Vagina (tissue), 2 donors: ENCODE measurements at regions not wholly inside any gene's neighbourhood (a gene's known extent, or its start where the extent isn't known, plus 50 kb on each side); places are given as distances from the start of the nearest gene placed in this dataset.

Experiments used
- DNase-seq, 2 donors: peaks; one replicate each; pipeline ENCODE4 v3.0.0-alpha.2; 2017; ENCODE audit errors: extremely low spot score in 2 of 2
- H3K27ac ChIP-seq: fragments of 200-600 bp; sonication (generic); one replicate; pipeline ENCODE4 v1.5.1; 2019
- H3K27me3 ChIP-seq: fragments of 200-600 bp; sonication (generic); one replicate; pipeline ENCODE4 v1.5.1; 2019
- H3K36me3 ChIP-seq, 2 donors: fragments of 200-600 bp; sonication (generic); one replicate each; pipeline ENCODE4 v1.5.1; 2017 to 2019
- H3K4me1 ChIP-seq: fragments of 200-600 bp; sonication (generic); one replicate; pipeline ENCODE4 v1.5.1; 2019
- H3K4me3 ChIP-seq, 2 donors: fragments of 200-600 bp; sonication (generic); 1 replicate in 1 of 2; 2 replicates in 1 of 2; pipeline ENCODE4 v1.5.1; 2016 to 2019
- H3K9me3 ChIP-seq: fragments of 200-600 bp; sonication (generic); one replicate; pipeline ENCODE4 v1.5.1; 2019
- POLR2A ChIP-seq, 2 donors: fragments of 450-650 bp; IDR thresholded peaks; one replicate each; pipeline ENCODE4 v1.6.1; 2017; ENCODE audit warnings: antibody characterized with exemption in 2 of 2, mild to moderate bottlenecking in 2 of 2, moderate library complexity in 2 of 2
- POLR2AphosphoS5 ChIP-seq, 2 donors: sonication (generic); formaldehyde crosslinking; IDR thresholded peaks; one replicate each; pipeline ENCODE4 v1.9.0; 2017; ENCODE audit warnings: antibody characterized with exemption in 2 of 2, mild to moderate bottlenecking in 2 of 2, low read depth in 1 of 2; ENCODE audit not compliant: insufficient read depth in 1 of 2
- intact Hi-C: fragments of 100-400 bp; cut with DNase I; formaldehyde crosslinking; loops from one replicate; pipeline ENCODE4 v1.15.1; 2023
- TF ChIP-seq, protein P1 (sequence below), 3 experiments: fragments of 450-650 bp in 2 of 3; fragments of 200-600 bp in 1 of 3; sonication (generic) in 1 of 3; IDR thresholded peaks; one replicate each; pipeline ENCODE4 v1.5.1; 2017 to 2019; ENCODE audit warnings: antibody characterized with exemption in 3 of 3, mild to moderate bottlenecking in 2 of 3, moderate library complexity in 2 of 3

DNA sequence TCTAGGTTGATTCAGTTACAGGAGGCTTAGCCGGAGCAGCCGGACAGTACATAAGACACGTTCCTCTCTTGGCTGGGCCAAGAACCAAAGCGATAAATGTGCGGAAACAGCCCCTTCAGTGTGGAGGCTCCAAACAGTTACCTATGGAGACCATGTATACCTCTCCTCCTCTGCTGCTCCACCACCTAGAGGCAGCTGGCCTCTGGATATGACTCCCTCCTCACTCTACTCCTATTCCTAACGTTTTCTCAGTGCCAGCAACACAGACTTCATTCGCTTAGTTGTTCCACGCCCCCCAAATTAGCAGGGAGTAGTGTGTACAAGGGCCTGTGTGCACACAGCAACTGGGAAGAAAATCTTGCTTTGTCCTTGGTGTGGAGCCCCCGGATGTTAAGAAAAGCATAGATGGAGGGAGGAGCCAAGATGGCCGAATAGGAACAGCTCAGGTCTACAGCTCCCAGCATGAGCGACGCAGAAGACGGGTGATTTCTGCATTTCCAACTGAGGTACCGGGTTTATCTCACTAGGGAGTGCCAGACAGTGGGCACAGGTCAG, 362.3 kb upstream of the KIRREL3 start:
- TF ChIP-seq, protein P1, sequence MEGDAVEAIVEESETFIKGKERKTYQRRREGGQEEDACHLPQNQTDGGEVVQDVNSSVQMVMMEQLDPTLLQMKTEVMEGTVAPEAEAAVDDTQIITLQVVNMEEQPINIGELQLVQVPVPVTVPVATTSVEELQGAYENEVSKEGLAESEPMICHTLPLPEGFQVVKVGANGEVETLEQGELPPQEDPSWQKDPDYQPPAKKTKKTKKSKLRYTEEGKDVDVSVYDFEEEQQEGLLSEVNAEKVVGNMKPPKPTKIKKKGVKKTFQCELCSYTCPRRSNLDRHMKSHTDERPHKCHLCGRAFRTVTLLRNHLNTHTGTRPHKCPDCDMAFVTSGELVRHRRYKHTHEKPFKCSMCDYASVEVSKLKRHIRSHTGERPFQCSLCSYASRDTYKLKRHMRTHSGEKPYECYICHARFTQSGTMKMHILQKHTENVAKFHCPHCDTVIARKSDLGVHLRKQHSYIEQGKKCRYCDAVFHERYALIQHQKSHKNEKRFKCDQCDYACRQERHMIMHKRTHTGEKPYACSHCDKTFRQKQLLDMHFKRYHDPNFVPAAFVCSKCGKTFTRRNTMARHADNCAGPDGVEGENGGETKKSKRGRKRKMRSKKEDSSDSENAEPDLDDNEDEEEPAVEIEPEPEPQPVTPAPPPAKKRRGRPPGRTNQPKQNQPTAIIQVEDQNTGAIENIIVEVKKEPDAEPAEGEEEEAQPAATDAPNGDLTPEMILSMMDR (IDR thresholded peaks at IDR 0.05): no peak
- TF ChIP-seq POLR2AphosphoS5 (IDR thresholded peaks at IDR 0.05; ENCODE audit: insufficient read depth in 1 of 2, low read depth in 1 of 2): no peak
- TF ChIP-seq POLR2A (IDR thresholded peaks at IDR 0.05): no peak
- DNase-seq: no peak
- H3K9me3 ChIP-seq: no peaks in the 10 kb centered on the region
- H3K4me1 ChIP-seq: no peaks in the 10 kb centered on the region
- no peaks in the 10 kb centered on the region for H3K27me3 ChIP-seq
- intact Hi-C loops: no loop called here
- H3K4me3 ChIP-seq: no peak overlapping the region
- H3K36me3 ChIP-seq: no peaks in the 10 kb centered on the region
- H3K27ac ChIP-seq: no peak overlapping the region

DNA sequence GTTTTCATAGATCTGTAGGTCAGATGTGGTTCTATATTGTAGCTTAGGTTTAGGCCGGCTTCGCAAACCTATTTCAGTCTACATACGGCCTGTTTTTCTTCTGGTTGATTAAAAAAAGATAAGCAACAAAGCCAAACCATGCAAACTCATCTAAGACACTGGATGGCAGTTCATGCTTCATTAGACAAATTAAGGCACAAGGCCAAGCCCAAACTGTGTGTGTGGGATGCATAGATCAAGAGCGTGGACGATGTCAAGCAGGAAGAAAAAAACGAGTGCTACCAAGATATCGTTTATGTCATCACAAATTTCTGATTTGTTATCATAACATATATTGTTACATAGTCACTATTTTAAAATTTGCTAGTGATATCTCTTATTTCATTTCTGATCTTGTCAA, 357.6 kb upstream of the KIRREL3 start:
- no peak for TF ChIP-seq POLR2AphosphoS5 (IDR thresholded peaks at IDR 0.05; ENCODE audit: insufficient read depth in 1 of 2, low read depth in 1 of 2)
- TF ChIP-seq POLR2A (IDR thresholded peaks at IDR 0.05): no peak
- TF ChIP-seq, protein P1 (IDR thresholded peaks at IDR 0.05): no peak
- H3K36me3 ChIP-seq: no peaks in the 10 kb centered on the region
- no peaks in the 10 kb centered on the region for H3K4me1 ChIP-seq
- no peak overlapping the region for H3K27ac ChIP-seq
- no peak for DNase-seq
- intact Hi-C loops: no loop called here
- H3K27me3 ChIP-seq: no peaks in the 10 kb centered on the region
- no peak overlapping the region for H3K4me3 ChIP-seq
- no peaks in the 10 kb centered on the region for H3K9me3 ChIP-seq

DNA sequence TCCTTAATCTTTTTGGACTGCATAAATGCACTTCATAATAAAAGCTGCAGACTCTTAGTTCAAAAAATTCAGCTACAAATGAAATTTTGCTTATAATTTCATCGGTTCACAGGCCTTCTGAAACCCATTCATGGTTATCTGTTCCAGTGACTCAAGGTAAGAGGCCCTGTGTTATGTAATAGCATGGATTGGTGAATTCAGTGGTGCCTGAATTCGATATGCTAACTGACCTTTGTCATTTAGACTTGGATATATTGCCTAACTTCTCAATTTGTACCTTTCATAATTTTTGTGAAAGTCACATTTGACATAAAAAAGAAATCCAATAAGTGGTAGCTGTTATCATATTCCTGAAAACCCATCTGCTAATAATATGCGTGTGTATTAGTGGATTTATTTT, 349.9 kb upstream of the KIRREL3 start:
- no peaks in the 10 kb centered on the region for H3K36me3 ChIP-seq
- no peaks in the 10 kb centered on the region for H3K4me1 ChIP-seq
- TF ChIP-seq, protein P1 (IDR thresholded peaks at IDR 0.05): no peak
- TF ChIP-seq POLR2AphosphoS5 (IDR thresholded peaks at IDR 0.05; ENCODE audit: insufficient read depth in 1 of 2, low read depth in 1 of 2) (no peak), POLR2A (IDR thresholded peaks at IDR 0.05) (no peak)
- no peak overlapping the region for H3K4me3 ChIP-seq
- intact Hi-C loops: loop anchor here (1.0 kb wide), 1 partner anchor 19 kb away; no protein-coding TSS in a partner anchor
- H3K27ac ChIP-seq: no peak overlapping the region
- no peaks in the 10 kb centered on the region for H3K27me3 ChIP-seq
- no peak for DNase-seq
- no peaks in the 10 kb centered on the region for H3K9me3 ChIP-seq

DNA sequence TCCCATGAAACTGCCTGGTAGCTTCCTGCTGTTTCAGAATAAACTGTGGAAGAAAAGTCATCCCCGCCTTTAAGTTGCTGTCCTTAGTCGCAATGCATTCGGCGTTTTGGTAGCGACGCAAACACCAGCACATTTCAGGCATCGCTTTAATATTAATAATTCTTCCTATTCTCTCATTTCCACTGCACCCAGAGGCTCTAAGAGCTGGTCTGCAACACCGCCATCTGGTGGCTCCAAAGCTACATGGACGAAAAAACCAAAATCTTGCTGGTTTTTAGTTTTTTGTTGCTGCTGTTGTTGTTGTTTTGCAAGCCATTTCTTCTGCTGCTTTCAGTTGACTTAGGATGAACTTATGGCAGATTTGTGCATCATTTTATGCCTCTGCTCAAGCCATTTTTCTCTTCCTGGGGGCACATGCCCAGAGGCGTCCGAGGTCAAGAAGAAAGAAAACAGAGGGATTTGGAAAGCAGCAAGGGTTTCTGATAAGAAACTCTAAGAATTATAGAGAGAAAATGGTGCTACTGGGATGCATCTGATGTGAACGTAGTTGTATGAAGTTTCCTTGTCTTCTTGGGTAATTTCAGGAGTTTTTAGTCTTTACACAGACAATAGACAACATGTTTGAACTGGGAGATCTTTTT, 345.4 kb upstream of the KIRREL3 start:
- no peaks in the 10 kb centered on the region for H3K27me3 ChIP-seq
- no peaks in the 10 kb centered on the region for H3K4me1 ChIP-seq
- intact Hi-C loops: loop anchor here (10.0 kb wide), 1 partner anchor 901 kb away; no protein-coding TSS in a partner anchor
- DNase-seq: no peak
- no peak overlapping the region for H3K4me3 ChIP-seq
- no peaks in the 10 kb centered on the region for H3K36me3 ChIP-seq
- no peaks in the 10 kb centered on the region for H3K9me3 ChIP-seq
- H3K27ac ChIP-seq: no peak overlapping the region
- TF ChIP-seq POLR2AphosphoS5 (IDR thresholded peaks at IDR 0.05; ENCODE audit: insufficient read depth in 1 of 2, low read depth in 1 of 2) (no peak), POLR2A (IDR thresholded peaks at IDR 0.05) (no peak)
- TF ChIP-seq, protein P1 (IDR thresholded peaks at IDR 0.05): peak; percentile 11 to 41 (median 24)

DNA sequence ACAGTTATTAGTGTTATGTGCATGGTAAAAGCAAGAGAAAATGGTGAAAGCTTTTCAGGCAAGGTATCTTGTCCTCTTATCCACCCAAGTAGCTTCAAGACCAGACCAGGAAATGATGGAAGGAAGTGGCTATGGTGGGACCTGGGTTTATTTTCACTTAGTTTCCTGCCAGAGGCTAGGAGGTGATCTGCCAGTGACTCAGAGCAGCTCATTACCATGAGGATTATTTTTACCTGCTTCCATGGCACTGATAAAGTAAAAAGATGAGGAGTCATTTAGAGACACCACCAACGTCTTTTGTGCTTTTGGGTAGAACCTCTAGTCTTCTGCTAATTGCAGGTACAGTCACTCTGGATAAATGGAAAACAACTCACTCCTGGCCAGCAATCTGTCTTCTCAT, 339.9 kb upstream of the KIRREL3 start:
- Histone ChIP-seq H3K36me3 (no peaks in the 10 kb centered on the region), H3K27me3 (no peaks in the 10 kb centered on the region), H3K9me3 (no peaks in the 10 kb centered on the region), H3K4me1 (no peaks in the 10 kb centered on the region), H3K4me3 (no peak overlapping the region), H3K27ac (no peak overlapping the region)
- TF ChIP-seq POLR2A (IDR thresholded peaks at IDR 0.05) (no peak), POLR2AphosphoS5 (IDR thresholded peaks at IDR 0.05; ENCODE audit: insufficient read depth in 1 of 2, low read depth in 1 of 2) (no peak)
- TF ChIP-seq, protein P1 (IDR thresholded peaks at IDR 0.05): no peak
- intact Hi-C loops: loop anchor here (10.0 kb wide), 1 partner anchor 896 kb away; no protein-coding TSS in a partner anchor
- no peak for DNase-seq
